HFFc6 (cell line): ENCODE measurements at regions not wholly inside any gene's neighbourhood (a gene's known extent, or its start where the extent isn't known, plus 50 kb on each side); places are given as distances from the start of the nearest gene placed in this dataset.

Experiments used
- DNase-seq: peaks from one replicate; pipeline ENCODE4 v3.0.0-alpha.2; 2018
- H3K27ac Mint-ChIP-seq: 2 replicates; pipeline ENCODE4 v1.8.0; 2020; ENCODE audit warnings: mild to moderate bottlenecking, mixed read lengths
- H3K27me3 Mint-ChIP-seq: 2 replicates; pipeline ENCODE4 v1.8.0; 2021; ENCODE audit warnings: mild to moderate bottlenecking, moderate library complexity, mixed read lengths; ENCODE audit not compliant: insufficient read depth
- H3K36me3 Mint-ChIP-seq: 2 replicates; pipeline ENCODE4 v1.8.0; 2021; ENCODE audit warnings: low read depth, mixed read lengths
- H3K4me1 Mint-ChIP-seq: 2 replicates; pipeline ENCODE4 v1.8.0; 2020; ENCODE audit warnings: low read depth, mixed read lengths
- H3K4me3 Mint-ChIP-seq: 2 replicates; pipeline ENCODE4 v1.8.0; 2020; ENCODE audit warnings: mild to moderate bottlenecking, moderate library complexity, mixed read lengths
- H3K9me3 Mint-ChIP-seq: 2 replicates; pipeline ENCODE4 v1.8.0; 2020; ENCODE audit warnings: mild to moderate bottlenecking, mixed read lengths
- CTCF ChIP-seq: fragments of 200-600 bp; sonication (generic); IDR thresholded peaks from 2 replicates; pipeline ENCODE4 v1.5.0; 2021; ENCODE audit warnings: antibody characterized with exemption, mild to moderate bottlenecking

GRCh38 chr16:16887193-16887592 lies 508.3 kb downstream of the NPIPA7 start:
- no peak overlapping the region for H3K27ac Mint-ChIP-seq
- peaks cover 29% of the 10 kb centered on the region for H3K9me3 Mint-ChIP-seq
- DNase-seq: no peak
- no peaks in the 10 kb centered on the region for H3K4me1 Mint-ChIP-seq
- H3K36me3 Mint-ChIP-seq: no peaks in the 10 kb centered on the region
- no peak for TF ChIP-seq CTCF
- peaks cover 3% of the 10 kb centered on the region; the same call in 1 of the 2 replicates for H3K27me3 Mint-ChIP-seq
- no peak overlapping the region for H3K4me3 Mint-ChIP-seq

GRCh38 chr16:16890964-16891363 lies 512.0 kb downstream of the NPIPA7 start:
- Mint-ChIP-seq H3K27me3 (peaks cover 3% of the 10 kb centered on the region; the same call in 1 of the 2 replicates), H3K27ac (no peak overlapping the region), H3K36me3 (no peaks in the 10 kb centered on the region), H3K4me1 (no peaks in the 10 kb centered on the region), H3K4me3 (no peak overlapping the region), H3K9me3 (peaks cover 45% of the 10 kb centered on the region)
- no peak for DNase-seq
- TF ChIP-seq CTCF: no peak

GRCh38 chr16:16904601-16905000 lies 525.7 kb downstream of the NPIPA7 start:
- Mint-ChIP-seq H3K36me3 (no peaks in the 10 kb centered on the region), H3K4me3 (no peak overlapping the region), H3K27ac (no peak overlapping the region), H3K9me3 (peaks cover 47% of the 10 kb centered on the region), H3K27me3 (no peaks in the 10 kb centered on the region), H3K4me1 (no peaks in the 10 kb centered on the region)
- no peak for TF ChIP-seq CTCF
- no peak for DNase-seq

GRCh38 chr16:16905850-16906249 lies 526.9 kb downstream of the NPIPA7 start:
- Mint-ChIP-seq H3K36me3 (no peaks in the 10 kb centered on the region), H3K27ac (no peak overlapping the region), H3K4me1 (no peaks in the 10 kb centered on the region), H3K9me3 (peaks cover 39% of the 10 kb centered on the region), H3K4me3 (no peak overlapping the region), H3K27me3 (no peaks in the 10 kb centered on the region)
- DNase-seq: no peak
- TF ChIP-seq CTCF: no peak

- Mint-ChIP-seq H3K4me1 (no peaks in the 10 kb centered on the region), H3K27ac (no peak overlapping the region), H3K4me3 (no peak overlapping the region), H3K27me3 (no peaks in the 10 kb centered on the region), H3K36me3 (no peaks in the 10 kb centered on the region), H3K9me3 (peaks cover 36% of the 10 kb centered on the region)
- DNase-seq: no peak
- TF ChIP-seq CTCF: no peak
Measured at GRCh38 chr16:16907089-16907488, 528.1 kb downstream of the NPIPA7 start.

GRCh38 chr16:16908077-16908476 lies 529.1 kb downstream of the NPIPA7 start:
- Mint-ChIP-seq H3K27me3 (no peaks in the 10 kb centered on the region), H3K4me3 (no peak overlapping the region), H3K36me3 (no peaks in the 10 kb centered on the region), H3K4me1 (no peaks in the 10 kb centered on the region), H3K27ac (no peak overlapping the region), H3K9me3 (peaks cover 36% of the 10 kb centered on the region)
- no peak for TF ChIP-seq CTCF
- DNase-seq: no peak
